ENCODE measurements at regions not wholly inside any gene's neighbourhood (a gene's known extent, or its start where the extent isn't known, plus 50 kb on each side); places are given as distances from the start of the nearest gene placed in this dataset.

- Histone ChIP-seq H3K27ac (no peak overlapping the region), H3K27me3 (peaks cover 0 to 47% of the 10 kb centered on the region in 2 donors)
- intact Hi-C loops (cut with DNase I; ENCODE audit: low total_unique reads) = no loop called here
Observed at GRCh38 chr20:37598575-37599342, 71.1 kb upstream of the BLCAP start.

GRCh38 chr20:37598100-37598543, 70.4 kb upstream of the BLCAP start:
- Histone ChIP-seq H3K27me3 (peaks cover 0 to 53% of the 10 kb centered on the region in 2 donors), H3K27ac (no peak overlapping the region), H3K9me3 (no peaks in the 10 kb centered on the region), H3K4me1 (no peaks in the 10 kb centered on the region), H3K4me3 (no peak overlapping the region), H3K36me3 (no peaks in the 10 kb centered on the region)
- intact Hi-C loops (cut with DNase I; ENCODE audit: low total_unique reads) = no loop called here
- TF ChIP-seq CTCF (IDR thresholded peaks at IDR 0.05) = no peak
- DNase-seq = no peak

More at GRCh38 chr20:37598575-37599342, 71.1 kb upstream of the BLCAP start:
- TF ChIP-seq CTCF (IDR thresholded peaks at IDR 0.05) = no peak
- Histone ChIP-seq H3K4me1 (no peaks in the 10 kb centered on the region), H3K36me3 (no peaks in the 10 kb centered on the region), H3K4me3 (no peak overlapping the region), H3K9me3 (no peaks in the 10 kb centered on the region)
- no peak for DNase-seq

- no peaks in the 10 kb centered on the region for H3K9me3 ChIP-seq
- no peaks in the 10 kb centered on the region for H3K4me1 ChIP-seq
- H3K27me3 ChIP-seq = peaks cover 0 to 62% of the 10 kb centered on the region in 2 donors
- H3K27ac ChIP-seq = no peak overlapping the region
- TF ChIP-seq CTCF (IDR thresholded peaks at IDR 0.05) = no peak
- intact Hi-C loops (cut with DNase I; ENCODE audit: low total_unique reads) = no loop called here
- H3K36me3 ChIP-seq = no peaks in the 10 kb centered on the region
- DNase-seq = no peak
- H3K4me3 ChIP-seq = no peak overlapping the region
Observed at GRCh38 chr20:37596890-37597536, 69.3 kb upstream of the BLCAP start.

- no peak for DNase-seq
- no peaks in the 10 kb centered on the region for H3K4me1 ChIP-seq
- peaks cover 0 to 69% of the 10 kb centered on the region in 2 donors for H3K27me3 ChIP-seq
- intact Hi-C loops (cut with DNase I; ENCODE audit: low total_unique reads) = no loop called here
- H3K9me3 ChIP-seq = no peaks in the 10 kb centered on the region
- H3K4me3 ChIP-seq = no peak overlapping the region
- H3K36me3 ChIP-seq = no peaks in the 10 kb centered on the region
- H3K27ac ChIP-seq = no peak overlapping the region
- no peak for TF ChIP-seq CTCF (IDR thresholded peaks at IDR 0.05)
Observed at GRCh38 chr20:37596168-37596567, 68.5 kb upstream of the BLCAP start.

- peaks cover 0 to 58% of the 10 kb centered on the region in 2 donors for H3K27me3 ChIP-seq
- H3K27ac ChIP-seq = no peak overlapping the region
- TF ChIP-seq CTCF (IDR thresholded peaks at IDR 0.05) = no peak
- intact Hi-C loops (cut with DNase I; ENCODE audit: low total_unique reads) = no loop called here
- DNase-seq = no peak
- H3K36me3 ChIP-seq = no peaks in the 10 kb centered on the region
- H3K4me3 ChIP-seq = no peak overlapping the region
- no peaks in the 10 kb centered on the region for H3K9me3 ChIP-seq
- no peaks in the 10 kb centered on the region for H3K4me1 ChIP-seq
Observed at GRCh38 chr20:37593710-37594109, 66.0 kb upstream of the BLCAP start.

Data from tibial artery (tissue), 4 donors.